GM10266 (cell line): ENCODE measurements at regions not wholly inside any gene's neighbourhood (a gene's known extent, or its start where the extent isn't known, plus 50 kb on each side); places are given as distances from the start of the nearest gene placed in this dataset.
"Not testable (repeated sequence)": the region's sequence is repeated elsewhere in the genome, so short reads cannot be mapped to it uniquely, and the experiment has no call there.

Source experiments
- DNase-seq: peaks from one replicate; pipeline ENCODE4 v3.0.0; 2012; ENCODE audit errors: extremely low spot score
- TF ChIP-seq, protein P1 (sequence below): IDR thresholded peaks from 2 replicates; pipeline ENCODE4 v1.5.1; 2012; ENCODE audit warnings: mild to moderate bottlenecking, low read depth; ENCODE audit not compliant: control insufficient read depth, insufficient read depth; ENCODE audit errors: missing control alignments

DNA sequence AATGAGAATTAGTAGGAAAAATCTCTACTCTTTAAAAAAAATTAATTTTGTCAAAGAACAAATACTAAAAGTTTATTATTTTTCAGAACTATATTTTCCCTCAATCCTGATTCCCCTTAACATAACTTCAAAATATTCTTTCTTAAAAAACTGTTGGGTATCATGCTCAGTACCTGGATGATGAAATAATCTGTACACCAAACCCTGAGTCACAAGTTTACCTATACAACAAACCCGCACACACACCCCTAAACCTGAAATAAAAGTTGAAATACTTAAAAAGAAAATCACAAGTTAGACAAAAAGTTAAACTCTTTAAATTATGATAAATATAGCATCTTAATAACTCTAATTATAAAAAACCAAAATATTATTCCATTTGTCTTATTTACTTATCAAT lies 812.3 kb downstream of the MAT2B start:
- no peak for DNase-seq
- TF ChIP-seq, protein P1, sequence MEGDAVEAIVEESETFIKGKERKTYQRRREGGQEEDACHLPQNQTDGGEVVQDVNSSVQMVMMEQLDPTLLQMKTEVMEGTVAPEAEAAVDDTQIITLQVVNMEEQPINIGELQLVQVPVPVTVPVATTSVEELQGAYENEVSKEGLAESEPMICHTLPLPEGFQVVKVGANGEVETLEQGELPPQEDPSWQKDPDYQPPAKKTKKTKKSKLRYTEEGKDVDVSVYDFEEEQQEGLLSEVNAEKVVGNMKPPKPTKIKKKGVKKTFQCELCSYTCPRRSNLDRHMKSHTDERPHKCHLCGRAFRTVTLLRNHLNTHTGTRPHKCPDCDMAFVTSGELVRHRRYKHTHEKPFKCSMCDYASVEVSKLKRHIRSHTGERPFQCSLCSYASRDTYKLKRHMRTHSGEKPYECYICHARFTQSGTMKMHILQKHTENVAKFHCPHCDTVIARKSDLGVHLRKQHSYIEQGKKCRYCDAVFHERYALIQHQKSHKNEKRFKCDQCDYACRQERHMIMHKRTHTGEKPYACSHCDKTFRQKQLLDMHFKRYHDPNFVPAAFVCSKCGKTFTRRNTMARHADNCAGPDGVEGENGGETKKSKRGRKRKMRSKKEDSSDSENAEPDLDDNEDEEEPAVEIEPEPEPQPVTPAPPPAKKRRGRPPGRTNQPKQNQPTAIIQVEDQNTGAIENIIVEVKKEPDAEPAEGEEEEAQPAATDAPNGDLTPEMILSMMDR = no peak

- DNase-seq = no peak
Observed at GRCh38 chr5:164319161-164319560, 813.7 kb downstream of the MAT2B start.

GRCh38 chr5:164324239-164324638 lies 818.8 kb downstream of the MAT2B start:
- TF ChIP-seq, protein P1 = no peak

More at GRCh38 chr5:164319161-164319560, 813.7 kb downstream of the MAT2B start:
- TF ChIP-seq, protein P1 = no peak

DNA sequence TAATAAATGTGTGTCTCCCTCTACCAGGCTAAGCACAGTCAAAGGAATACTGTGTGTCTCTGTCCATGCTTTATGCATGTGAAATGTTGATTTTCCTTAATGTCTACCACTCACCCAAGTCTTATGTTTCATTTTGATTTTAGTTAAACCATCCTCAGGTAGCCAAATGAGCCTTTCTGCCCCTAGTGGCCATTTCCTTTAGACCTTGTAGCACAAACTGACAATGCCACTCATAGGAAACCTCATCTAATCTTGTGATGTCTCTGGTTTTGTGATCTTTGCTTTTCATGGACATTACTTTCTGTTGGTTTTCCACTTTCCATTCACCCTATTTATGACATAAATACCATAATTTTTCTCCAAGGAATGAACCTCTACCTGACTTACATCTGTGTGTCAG lies 820.8 kb downstream of the MAT2B start:
- DNase-seq = no peak
- TF ChIP-seq, protein P1 = no peak

More at GRCh38 chr5:164324239-164324638, 818.8 kb downstream of the MAT2B start:
- DNase-seq = no peak

DNA sequence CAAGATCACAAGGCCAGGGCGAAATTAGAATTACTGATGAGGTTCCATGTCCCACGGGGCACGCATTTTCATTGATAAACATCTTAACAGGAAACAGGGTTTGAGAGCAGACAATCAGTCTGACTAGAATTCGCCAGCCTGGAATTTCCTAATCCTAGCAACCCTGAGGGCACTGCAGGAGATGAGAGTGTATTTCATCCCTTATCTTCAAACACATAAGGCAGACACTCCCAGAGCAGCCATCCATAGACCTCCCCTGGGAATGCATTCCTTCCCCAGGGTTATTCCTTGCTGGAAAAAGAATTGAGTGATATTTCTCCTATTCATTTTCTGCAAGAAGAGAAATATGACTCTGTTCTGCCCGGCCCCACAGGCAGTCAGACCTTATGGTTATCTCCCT lies 821.7 kb downstream of the MAT2B start:
- not testable (repeated sequence) for DNase-seq

DNA sequence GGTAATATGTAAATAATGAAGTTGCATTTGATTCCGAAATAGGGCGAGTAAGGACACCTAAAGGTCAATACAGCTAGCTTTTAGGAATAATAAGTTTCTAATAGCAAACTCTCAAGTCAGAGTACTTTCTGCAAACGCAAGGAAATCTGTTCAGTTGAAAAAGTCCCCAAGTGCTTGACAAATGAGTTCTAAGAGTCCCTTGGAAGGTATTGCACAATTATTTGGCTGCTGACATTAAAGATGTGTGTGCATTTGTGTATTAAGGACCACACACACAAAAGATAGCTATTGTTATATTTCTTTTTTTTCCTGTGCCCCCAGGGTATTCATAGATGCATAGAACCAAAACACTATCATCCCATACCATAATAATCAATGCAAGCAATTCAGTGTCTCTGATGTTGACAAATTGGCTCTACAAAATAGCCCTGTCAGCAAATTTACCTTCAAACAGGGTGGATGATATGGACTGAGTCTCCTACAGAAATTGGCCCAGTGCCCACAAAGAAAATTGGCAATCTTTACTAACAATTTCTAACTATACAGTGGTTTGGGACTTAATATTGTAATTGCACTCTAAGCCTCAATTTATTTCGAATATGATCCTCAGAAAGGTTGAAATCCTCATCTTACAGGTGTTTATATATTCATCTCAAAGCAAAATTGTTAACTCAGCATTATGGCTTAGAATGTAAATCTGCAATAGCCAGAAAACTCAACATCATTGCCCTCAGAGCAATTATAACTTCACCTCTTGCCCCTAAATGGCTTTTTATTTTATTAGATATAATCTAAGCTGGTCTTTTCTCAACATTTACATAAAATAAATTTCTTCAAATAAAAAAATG lies 827.2 kb downstream of the MAT2B start:
- DNase-seq = no peak
- TF ChIP-seq, protein P1 = no peak

- TF ChIP-seq, protein P1 = no peak
- DNase-seq = no peak
Observed at GRCh38 chr5:164335837-164336236, 830.4 kb downstream of the MAT2B start.
